ENCODE measurements at regions not wholly inside any gene's neighbourhood (a gene's known extent, or its start where the extent isn't known, plus 50 kb on each side); places are given as distances from the start of the nearest gene placed in this dataset.

DNA sequence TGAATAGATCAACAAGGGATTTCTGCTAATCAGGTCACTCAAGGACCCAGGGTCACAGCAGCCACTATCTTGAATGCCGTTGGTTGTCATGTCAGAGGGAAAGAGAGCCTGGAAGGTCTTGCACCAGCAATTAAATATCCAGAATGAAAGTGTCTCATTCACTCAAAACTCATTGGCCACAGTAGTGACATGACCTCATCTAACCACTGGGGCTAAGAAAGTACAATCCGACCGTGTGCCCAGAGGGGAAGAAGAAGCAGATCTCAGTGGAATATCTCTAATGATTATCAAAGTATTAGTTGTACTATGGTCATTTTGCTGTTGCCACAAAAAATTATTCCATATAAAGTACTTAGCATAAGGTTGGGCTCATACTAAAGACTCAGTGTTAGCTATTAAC lies 210.0 kb downstream of the QDPR start:
- TF ChIP-seq, protein P1, sequence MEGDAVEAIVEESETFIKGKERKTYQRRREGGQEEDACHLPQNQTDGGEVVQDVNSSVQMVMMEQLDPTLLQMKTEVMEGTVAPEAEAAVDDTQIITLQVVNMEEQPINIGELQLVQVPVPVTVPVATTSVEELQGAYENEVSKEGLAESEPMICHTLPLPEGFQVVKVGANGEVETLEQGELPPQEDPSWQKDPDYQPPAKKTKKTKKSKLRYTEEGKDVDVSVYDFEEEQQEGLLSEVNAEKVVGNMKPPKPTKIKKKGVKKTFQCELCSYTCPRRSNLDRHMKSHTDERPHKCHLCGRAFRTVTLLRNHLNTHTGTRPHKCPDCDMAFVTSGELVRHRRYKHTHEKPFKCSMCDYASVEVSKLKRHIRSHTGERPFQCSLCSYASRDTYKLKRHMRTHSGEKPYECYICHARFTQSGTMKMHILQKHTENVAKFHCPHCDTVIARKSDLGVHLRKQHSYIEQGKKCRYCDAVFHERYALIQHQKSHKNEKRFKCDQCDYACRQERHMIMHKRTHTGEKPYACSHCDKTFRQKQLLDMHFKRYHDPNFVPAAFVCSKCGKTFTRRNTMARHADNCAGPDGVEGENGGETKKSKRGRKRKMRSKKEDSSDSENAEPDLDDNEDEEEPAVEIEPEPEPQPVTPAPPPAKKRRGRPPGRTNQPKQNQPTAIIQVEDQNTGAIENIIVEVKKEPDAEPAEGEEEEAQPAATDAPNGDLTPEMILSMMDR (conservative IDR thresholded peaks at IDR 0.05; ENCODE audit: low read length): no peak
- no peak for TF ChIP-seq EZH2phosphoT487 (IDR thresholded peaks at IDR 0.05; ENCODE audit: borderline replicate concordance)

Measured in Loucy (cell line).